Astrocyte (in vitro differentiated cells and primary cell): ENCODE measurements at regions not wholly inside any gene's neighbourhood (a gene's known extent, or its start where the extent isn't known, plus 50 kb on each side); places are given as distances from the start of the nearest gene placed in this dataset.

ENCODE experiments used
- DNase-seq: peaks from one replicate; pipeline ENCODE4 v3.0.0-alpha.2; 2010; ENCODE audit warnings: low read depth
- FAIRE-seq: peaks from 2 replicates; lab custom pipeline; 2011; peaks lifted over from hg19 to GRCh38; lab: Jason Lieb, UNC
- H2AFZ ChIP-seq: 2 replicates; pipeline ENCODE4 v1.6.0; 2012; ENCODE audit warnings: low read depth, low read length, inconsistent platforms
- H3K27ac ChIP-seq: 2 replicates; pipeline ENCODE4 v1.5.1; 2011; ENCODE audit warnings: low read depth, low read length, inconsistent platforms
- H3K27me3 ChIP-seq: 2 replicates; pipeline ENCODE4 v1.6.0; 2011; ENCODE audit warnings: low read length, inconsistent platforms; ENCODE audit not compliant: insufficient read depth
- H3K36me3 ChIP-seq: 2 replicates; pipeline ENCODE4 v1.5.1; 2011; ENCODE audit warnings: low read length, inconsistent platforms; ENCODE audit not compliant: insufficient read depth
- H3K4me1 ChIP-seq: 2 replicates; pipeline ENCODE4 v1.5.1; 2011; ENCODE audit warnings: low read length, inconsistent platforms; ENCODE audit not compliant: insufficient read depth
- H3K4me2 ChIP-seq: 2 replicates; pipeline ENCODE4 v1.6.0; 2012; ENCODE audit warnings: low read length, inconsistent platforms
- H3K4me3 ChIP-seq: 2 replicates; pipeline ENCODE4 v1.5.1; 2011; ENCODE audit warnings: low read depth, mild to moderate bottlenecking, low read length, inconsistent platforms; ENCODE audit not compliant: insufficient read depth
- H3K79me2 ChIP-seq: 2 replicates; pipeline ENCODE4 v1.6.0; 2012; ENCODE audit warnings: mild to moderate bottlenecking, low read length, inconsistent platforms; ENCODE audit not compliant: insufficient read depth
- H3K9ac ChIP-seq: 2 replicates; pipeline ENCODE4 v1.6.0; 2012; ENCODE audit warnings: mild to moderate bottlenecking, low read length, inconsistent platforms
- H3K9me3 ChIP-seq: 2 replicates; pipeline ENCODE4 v1.5.1; 2012; ENCODE audit warnings: low read depth, mild to moderate bottlenecking, low read length, inconsistent platforms; ENCODE audit not compliant: insufficient read depth
- H4K20me1 ChIP-seq: 2 replicates; pipeline ENCODE4 v1.6.0; 2012; ENCODE audit warnings: low read length, inconsistent platforms; ENCODE audit not compliant: insufficient read depth
- H3K27ac Mint-ChIP-seq: one replicate; pipeline ENCODE4 v1.8.0; 2021; ENCODE audit warnings: mild to moderate bottlenecking, mixed read lengths; ENCODE audit not compliant: unreplicated experiment
- H3K27me3 Mint-ChIP-seq: one replicate; pipeline ENCODE4 v1.8.0; 2021; ENCODE audit warnings: low read depth, mixed read lengths; ENCODE audit not compliant: unreplicated experiment
- H3K36me3 Mint-ChIP-seq: one replicate; pipeline ENCODE4 v1.8.0; 2021; ENCODE audit warnings: low read depth, mixed read lengths; ENCODE audit not compliant: unreplicated experiment
- H3K4me1 Mint-ChIP-seq: one replicate; pipeline ENCODE4 v1.8.0; 2021; ENCODE audit warnings: low read depth, mixed read lengths; ENCODE audit not compliant: unreplicated experiment
- H3K4me3 Mint-ChIP-seq: one replicate; pipeline ENCODE4 v1.8.0; 2021; ENCODE audit warnings: mild to moderate bottlenecking, moderate library complexity, mixed read lengths; ENCODE audit not compliant: unreplicated experiment
- H3K9me3 Mint-ChIP-seq: one replicate; pipeline ENCODE4 v1.8.0; 2021; ENCODE audit warnings: mild to moderate bottlenecking, mixed read lengths; ENCODE audit not compliant: unreplicated experiment
- CTCF ChIP-seq: IDR thresholded peaks from 2 replicates; pipeline ENCODE4 v1.5.1; 2011; ENCODE audit warnings: low read depth, mild to moderate bottlenecking, inconsistent platforms, low read length, moderate library complexity; ENCODE audit not compliant: insufficient read depth
- EZH2 ChIP-seq: IDR thresholded peaks from 2 replicates; pipeline ENCODE4 v1.6.1; 2012; ENCODE audit warnings: mild to moderate bottlenecking, low read length, inconsistent platforms; ENCODE audit not compliant: insufficient read depth

- no peaks in the 10 kb centered on the region for H3K36me3 Mint-ChIP-seq
- no peaks in the 10 kb centered on the region for H3K4me1 Mint-ChIP-seq
- no peak for DNase-seq
- peaks cover 2% of the 10 kb centered on the region for H3K27me3 Mint-ChIP-seq
- H4K20me1 ChIP-seq: no peaks in the 10 kb centered on the region
- H3K79me2 ChIP-seq: no peaks in the 10 kb centered on the region
- no peak overlapping the region for H3K4me3 ChIP-seq
- no peaks in the 10 kb centered on the region for H3K9me3 Mint-ChIP-seq
- H3K36me3 ChIP-seq: no peaks in the 10 kb centered on the region
- no peak for FAIRE-seq
- H2AFZ ChIP-seq: no peak overlapping the region
- H3K27me3 ChIP-seq: no peaks in the 10 kb centered on the region
- no peak overlapping the region for H3K4me2 ChIP-seq
- H3K9ac ChIP-seq: no peak overlapping the region
- H3K27ac Mint-ChIP-seq: no peak overlapping the region
- H3K27ac ChIP-seq: no peak overlapping the region
- no peaks in the 10 kb centered on the region for H3K4me1 ChIP-seq
- TF ChIP-seq EZH2: no peak
- no peak for TF ChIP-seq CTCF
- no peak overlapping the region for H3K4me3 Mint-ChIP-seq
- H3K9me3 ChIP-seq: no peaks in the 10 kb centered on the region
These were observed 248.0 kb upstream of the SOX11 start for GRCh38 chr2:5444168-5444567.

- Mint-ChIP-seq H3K27me3 (peaks cover 2% of the 10 kb centered on the region), H3K4me3 (no peak overlapping the region), H3K9me3 (no peaks in the 10 kb centered on the region), H3K36me3 (no peaks in the 10 kb centered on the region), H3K27ac (no peak overlapping the region), H3K4me1 (no peaks in the 10 kb centered on the region)
- Histone ChIP-seq H3K9me3 (no peaks in the 10 kb centered on the region), H3K36me3 (no peaks in the 10 kb centered on the region), H3K79me2 (no peaks in the 10 kb centered on the region), H3K27ac (no peak overlapping the region), H3K9ac (no peak overlapping the region), H3K4me2 (no peak overlapping the region), H3K4me3 (no peak overlapping the region), H2AFZ (no peak overlapping the region), H4K20me1 (no peaks in the 10 kb centered on the region), H3K4me1 (no peaks in the 10 kb centered on the region), H3K27me3 (no peaks in the 10 kb centered on the region)
- TF ChIP-seq CTCF: no peak
- no peak for TF ChIP-seq EZH2
- DNase-seq (no peak), FAIRE-seq (no peak)
These were observed 247.3 kb upstream of the SOX11 start for GRCh38 chr2:5444854-5445253.

GRCh38 chr2:5449867-5450266 is 242.3 kb upstream of the SOX11 start:
- H3K4me2 ChIP-seq: no peak overlapping the region
- H3K36me3 ChIP-seq: no peaks in the 10 kb centered on the region
- H3K4me1 ChIP-seq: peaks cover 12% of the 10 kb centered on the region
- DNase-seq: no peak
- H3K27ac ChIP-seq: no peak overlapping the region
- Mint-ChIP-seq H3K27ac (no peak overlapping the region), H3K27me3 (no peaks in the 10 kb centered on the region), H3K9me3 (no peaks in the 10 kb centered on the region), H3K36me3 (no peaks in the 10 kb centered on the region), H3K4me3 (no peak overlapping the region), H3K4me1 (peaks cover 10% of the 10 kb centered on the region)
- H3K27me3 ChIP-seq: no peaks in the 10 kb centered on the region
- H3K9ac ChIP-seq: no peak overlapping the region
- TF ChIP-seq CTCF: no peak
- TF ChIP-seq EZH2: no peak
- no peak overlapping the region for H3K4me3 ChIP-seq
- no peak for FAIRE-seq
- H4K20me1 ChIP-seq: no peaks in the 10 kb centered on the region
- H2AFZ ChIP-seq: no peak overlapping the region
- no peaks in the 10 kb centered on the region for H3K79me2 ChIP-seq
- no peaks in the 10 kb centered on the region for H3K9me3 ChIP-seq
